ENCODE measurements at regions not wholly inside any gene's neighbourhood (a gene's known extent, or its start where the extent isn't known, plus 50 kb on each side); places are given as distances from the start of the nearest gene placed in this dataset.

DNA sequence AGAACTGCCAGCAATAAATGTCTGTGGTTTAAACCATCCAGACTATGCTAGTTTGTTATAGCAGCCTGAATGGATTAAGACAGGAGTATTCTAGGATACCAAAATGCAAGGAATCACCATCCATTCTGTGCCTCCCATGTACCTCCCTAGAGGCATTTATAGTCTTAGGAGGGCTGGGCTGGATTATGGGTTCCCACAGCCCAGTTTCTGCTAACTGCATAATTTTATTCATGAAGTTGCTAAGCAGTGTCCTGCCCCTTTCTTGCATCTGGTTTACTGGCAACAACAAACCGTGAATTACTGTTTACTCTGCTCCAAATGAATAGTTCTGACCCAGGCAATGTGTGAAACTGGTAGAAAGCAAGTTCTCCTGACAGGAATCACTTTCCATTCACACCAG is 67.1 kb upstream of the PRKX start:
- DNase-seq (ENCODE audit: low spot score) = no peak

DNA sequence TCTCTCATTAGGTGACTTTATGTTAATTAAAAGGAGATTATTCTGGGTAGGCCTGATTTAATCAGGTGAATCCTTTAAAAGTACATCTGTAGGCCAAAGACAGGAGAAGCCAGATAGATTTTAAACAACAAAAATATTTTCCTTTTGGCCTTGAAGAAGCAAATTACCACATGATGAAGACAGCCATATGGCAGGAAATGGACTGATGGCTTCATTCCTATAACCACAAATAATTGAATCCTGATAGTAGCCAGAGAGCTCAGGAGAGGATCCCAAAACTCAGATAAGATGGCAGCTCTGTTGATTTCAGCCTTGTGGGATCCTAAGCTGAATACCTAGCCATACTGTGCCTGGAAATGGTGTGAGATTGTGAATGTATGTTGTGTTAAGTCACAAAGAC is 66.1 kb upstream of the PRKX start:
- no peak for DNase-seq (ENCODE audit: low spot score)

DNA sequence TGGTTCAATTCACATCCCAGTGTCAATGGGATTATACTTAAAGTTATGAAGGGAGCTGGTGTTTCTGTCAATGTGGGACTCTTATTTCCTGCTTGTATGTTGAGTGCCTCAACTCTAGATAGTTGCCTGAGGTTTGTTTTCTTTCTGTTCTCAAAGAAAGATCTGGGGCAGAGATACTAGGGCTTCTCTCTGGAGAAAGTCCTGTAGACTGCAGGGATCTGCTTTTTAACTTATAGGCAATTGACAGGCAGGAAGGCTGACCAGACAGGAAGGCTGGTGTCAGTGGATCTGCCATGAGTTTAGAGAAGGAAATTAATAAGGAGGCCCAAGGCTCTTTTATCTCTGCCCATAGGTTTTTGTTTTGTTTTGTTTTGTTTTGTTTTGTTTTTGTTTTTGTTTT is 64.0 kb upstream of the PRKX start:
- no peak for DNase-seq (ENCODE audit: low spot score)

DNA sequence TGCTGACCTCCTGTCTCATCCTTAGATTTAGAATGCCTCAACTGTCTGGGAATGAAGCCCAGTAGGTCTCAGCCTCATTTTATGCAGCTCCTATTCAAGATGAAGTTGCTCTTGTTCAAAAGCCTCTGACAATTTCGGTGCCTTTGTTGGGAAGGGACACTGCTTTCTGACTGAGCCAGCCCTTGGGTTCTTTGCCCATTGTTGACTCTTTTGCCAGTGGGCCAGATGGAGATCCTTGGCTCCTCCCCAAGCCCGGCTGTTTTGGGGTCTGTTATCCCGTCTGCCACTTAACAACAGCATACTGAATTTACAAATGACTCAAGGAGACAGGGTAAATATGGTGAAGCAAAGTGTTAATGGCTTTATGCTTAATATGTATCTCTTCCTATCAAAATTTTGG is 58.3 kb upstream of the PRKX start:
- no peak for DNase-seq (ENCODE audit: low spot score)

DNA sequence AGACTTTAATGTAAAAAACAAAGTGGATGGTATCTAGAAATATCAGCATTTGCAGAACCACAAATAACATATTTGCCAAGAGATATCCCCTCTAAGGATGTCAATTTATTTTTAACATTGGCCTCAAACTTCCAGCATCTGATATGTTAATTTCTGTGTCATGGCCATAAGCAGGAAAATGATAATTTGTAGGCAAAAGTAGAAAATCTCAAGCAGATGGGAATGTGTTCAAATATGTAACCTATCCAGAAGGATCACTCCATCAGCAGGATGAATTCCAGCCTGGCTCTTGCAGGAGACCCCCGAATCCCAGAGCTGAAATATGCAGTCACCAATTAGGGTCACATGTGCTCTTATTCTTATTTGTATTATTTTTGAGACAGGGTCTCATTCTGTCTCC is 55.4 kb upstream of the PRKX start:
- DNase-seq (ENCODE audit: low spot score) = no peak

Data from putamen (tissue), 1 donor.